Tibial artery (tissue), 4 donors: ENCODE measurements at regions not wholly inside any gene's neighbourhood (a gene's known extent, or its start where the extent isn't known, plus 50 kb on each side); places are given as distances from the start of the nearest gene placed in this dataset.

Source experiments
- DNase-seq, 2 donors: peaks; one replicate each; pipeline ENCODE4 v3.0.0-alpha.2; 2019
- H3K27ac ChIP-seq, 2 donors: fragments of 200-600 bp; sonication (generic) in 1 of 2; 1 replicate in 1 of 2; 2 replicates in 1 of 2; pipeline ENCODE4 v1.5.1; 2018 to 2019; ENCODE audit warnings: mild to moderate bottlenecking in 1 of 2
- H3K27me3 ChIP-seq, 2 donors: fragments of 200-600 bp; sonication (generic) in 1 of 2; one replicate each; pipeline versions ENCODE4 v1.5.1 to v1.6.0; 2016 to 2019
- H3K36me3 ChIP-seq, 3 donors: fragments of 200-600 bp; sonication (generic) in 2 of 3; one replicate each; pipeline ENCODE4 v1.5.1; 2016 to 2019; ENCODE audit warnings: mild to moderate bottlenecking in 2 of 3
- H3K4me1 ChIP-seq, 4 donors: fragments of 200-600 bp; sonication (generic) in 2 of 4; 1 replicate in 3 of 4; 2 replicates in 1 of 4; pipeline ENCODE4 v1.5.1; 2016 to 2019
- H3K4me3 ChIP-seq, 2 donors: fragments of 200-600 bp; sonication (generic) in 1 of 2; 1 replicate in 1 of 2; 2 replicates in 1 of 2; pipeline ENCODE4 v1.5.1; 2018 to 2019; ENCODE audit warnings: mild to moderate bottlenecking in 2 of 2
- H3K9me3 ChIP-seq, 3 donors: fragments of 200-600 bp; sonication (generic) in 1 of 3; one replicate each; pipeline ENCODE4 v1.5.1; 2016 to 2019
- CTCF ChIP-seq, 2 experiments: fragments of 200-600 bp in 1 of 2; fragments of 450-650 bp in 1 of 2; IDR thresholded peaks; one replicate each; pipeline ENCODE4 v1.5.1; 2017 to 2019; ENCODE audit warnings: antibody characterized with exemption in 2 of 2, mild to moderate bottlenecking in 1 of 2, moderate library complexity in 1 of 2
- intact Hi-C: fragments of 100-400 bp; cut with DNase I; formaldehyde crosslinking; loops from one replicate; pipeline ENCODE4 v1.15.0; 2023; ENCODE audit warnings: low total_unique reads

DNA sequence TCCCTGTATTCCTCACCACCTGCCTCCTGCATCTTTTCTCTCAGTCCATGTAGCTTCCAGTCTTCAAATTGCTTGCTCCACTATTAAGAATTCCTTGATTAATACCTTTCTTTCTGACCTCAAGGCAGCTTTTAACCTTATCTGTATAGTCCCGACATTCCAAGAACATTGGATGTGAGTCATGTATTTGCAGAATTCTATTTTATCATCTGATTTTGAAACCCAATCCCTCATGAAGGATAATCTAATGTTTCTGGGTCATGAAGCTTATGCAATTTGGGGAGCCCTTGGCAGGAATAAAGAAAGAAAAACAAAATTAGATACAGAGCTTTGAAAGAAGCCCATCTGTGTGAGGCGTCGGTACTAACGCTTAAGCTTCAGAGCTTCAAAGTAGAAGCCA is 63.4 kb upstream of the CCND2 start:
- no peaks in the 10 kb centered on the region for H3K9me3 ChIP-seq
- DNase-seq, result no peak
- H3K36me3 ChIP-seq, result no peaks in the 10 kb centered on the region
- intact Hi-C loops, result no loop called here
- H3K27ac ChIP-seq, result no peak overlapping the region
- peaks cover 0 to 25% of the 10 kb centered on the region in 2 donors for H3K27me3 ChIP-seq
- TF ChIP-seq CTCF (IDR thresholded peaks at IDR 0.05), result no peak
- H3K4me3 ChIP-seq, result no peak overlapping the region
- no peaks in the 10 kb centered on the region for H3K4me1 ChIP-seq

DNA sequence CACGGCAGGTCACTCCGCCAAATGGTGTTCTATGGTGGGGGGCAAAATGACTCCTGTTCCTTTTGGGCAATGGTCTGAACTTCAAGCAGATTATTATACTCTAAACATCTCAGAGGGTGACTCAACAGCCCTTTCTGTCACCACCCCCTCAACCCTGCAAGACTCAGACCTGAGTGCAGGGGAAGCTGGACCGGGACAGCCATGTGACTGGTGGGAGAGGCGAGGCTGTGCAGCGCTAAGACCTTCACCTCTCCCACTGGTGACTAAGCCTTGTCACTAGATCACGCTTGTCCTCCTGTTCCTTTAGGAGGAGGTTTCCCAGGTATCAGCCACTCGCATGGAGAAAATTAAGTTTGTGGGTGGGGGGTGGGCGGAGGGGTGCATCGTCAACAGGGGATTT is 67.1 kb upstream of the CCND2 start:
- intact Hi-C loops, result no loop called here
- H3K9me3 ChIP-seq, result no peaks in the 10 kb centered on the region
- no peak for TF ChIP-seq CTCF (IDR thresholded peaks at IDR 0.05)
- no peak for DNase-seq
- H3K27ac ChIP-seq, result no peak overlapping the region
- peaks cover 0 to 19% of the 10 kb centered on the region in 2 donors for H3K27me3 ChIP-seq
- no peak overlapping the region for H3K4me3 ChIP-seq
- H3K36me3 ChIP-seq, result no peaks in the 10 kb centered on the region
- no peaks in the 10 kb centered on the region for H3K4me1 ChIP-seq

- H3K27me3 ChIP-seq, result peaks cover 0 to 29% of the 10 kb centered on the region in 2 donors
- DNase-seq, result no peak
- no peaks in the 10 kb centered on the region for H3K4me1 ChIP-seq
- intact Hi-C loops, result no loop called here
- no peak overlapping the region for H3K4me3 ChIP-seq
- no peak overlapping the region for H3K27ac ChIP-seq
- no peak for TF ChIP-seq CTCF (IDR thresholded peaks at IDR 0.05)
- no peaks in the 10 kb centered on the region for H3K36me3 ChIP-seq
- H3K9me3 ChIP-seq, result no peaks in the 10 kb centered on the region
Observed at GRCh38 chr12:4203772-4204376, 69.7 kb upstream of the CCND2 start.

DNA sequence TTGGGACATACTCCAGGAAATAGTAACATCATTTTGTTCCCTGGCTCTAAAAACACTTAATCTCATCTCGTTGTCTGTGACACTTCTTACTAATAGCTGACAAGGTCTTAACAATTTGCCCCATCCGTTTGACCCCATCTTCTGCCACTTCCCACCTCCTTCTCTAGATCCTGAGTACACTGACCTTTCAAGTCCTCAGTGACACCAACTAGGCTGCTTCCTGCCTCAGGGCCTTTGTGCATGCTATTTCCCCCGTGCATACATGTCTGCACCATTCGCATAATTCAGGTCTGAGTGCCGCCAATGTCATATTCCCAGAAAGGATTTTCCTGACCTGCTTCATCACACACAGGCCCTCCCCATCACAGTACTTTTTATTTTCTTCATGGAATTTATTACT is 70.6 kb upstream of the CCND2 start:
- H3K9me3 ChIP-seq, result no peaks in the 10 kb centered on the region
- no peak for DNase-seq
- H3K36me3 ChIP-seq, result no peaks in the 10 kb centered on the region
- peaks cover 0 to 29% of the 10 kb centered on the region in 2 donors for H3K27me3 ChIP-seq
- no peak for TF ChIP-seq CTCF (IDR thresholded peaks at IDR 0.05)
- intact Hi-C loops, result no loop called here
- no peaks in the 10 kb centered on the region for H3K4me1 ChIP-seq
- no peak overlapping the region for H3K4me3 ChIP-seq
- no peak overlapping the region for H3K27ac ChIP-seq

DNA sequence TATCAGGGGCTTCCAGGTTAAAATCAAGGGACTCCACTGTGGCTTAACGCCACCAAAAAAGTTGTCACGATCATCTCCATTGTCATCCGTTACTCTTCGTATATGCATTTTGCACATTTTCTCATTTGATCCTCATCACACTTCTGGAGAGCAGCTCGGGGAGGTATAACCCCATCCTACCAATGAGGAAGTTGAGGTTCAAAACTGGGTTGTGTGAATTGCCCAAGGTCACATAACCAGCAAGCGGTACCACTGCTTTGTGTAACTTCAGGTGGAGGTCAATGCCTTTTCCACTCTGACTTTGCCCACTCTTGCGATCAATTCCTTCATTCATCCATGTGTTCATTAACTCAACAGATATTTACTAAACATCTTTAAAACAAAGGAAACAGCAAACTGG is 71.1 kb upstream of the CCND2 start:
- DNase-seq, result no peak
- Histone ChIP-seq H3K4me3 (no peak overlapping the region), H3K36me3 (no peaks in the 10 kb centered on the region), H3K27me3 (peaks cover 0 to 26% of the 10 kb centered on the region in 2 donors), H3K4me1 (no peaks in the 10 kb centered on the region), H3K27ac (no peak overlapping the region), H3K9me3 (no peaks in the 10 kb centered on the region)
- TF ChIP-seq CTCF (IDR thresholded peaks at IDR 0.05), result no peak
- intact Hi-C loops, result no loop called here
